Activated CD4-positive, alpha-beta T cell treated with anti-CD3 and anti-CD28 coated beads, Interleukin-2, amount 10 ng/mL, durations not matched to agents 24 days and 14 days (primary cell): ENCODE measurements at regions not wholly inside any gene's neighbourhood (a gene's known extent, or its start where the extent isn't known, plus 50 kb on each side); places are given as distances from the start of the nearest gene placed in this dataset.

Experiments used
- DNase-seq: peaks from one replicate; pipeline ENCODE4 v3.0.0; 2022
- H3K27ac Mint-ChIP-seq: one replicate; pipeline ENCODE4 v1.8.0; 2022; ENCODE audit warnings: mild to moderate bottlenecking, mixed read lengths
- H3K27me3 Mint-ChIP-seq: one replicate; pipeline ENCODE4 v1.8.0; 2022; ENCODE audit warnings: mixed read lengths
- H3K36me3 Mint-ChIP-seq: one replicate; pipeline ENCODE4 v1.8.0; 2022; ENCODE audit warnings: low read depth, mild to moderate bottlenecking, mixed read lengths
- H3K4me1 Mint-ChIP-seq: one replicate; pipeline ENCODE4 v1.8.0; 2021; ENCODE audit warnings: mixed read lengths
- H3K4me3 Mint-ChIP-seq: one replicate; pipeline ENCODE4 v1.8.0; 2022; ENCODE audit warnings: mild to moderate bottlenecking, moderate library complexity, mixed read lengths
- H3K9me3 Mint-ChIP-seq: one replicate; pipeline ENCODE4 v1.8.0; 2021; ENCODE audit warnings: mixed read lengths
- intact Hi-C: fragments of 100-400 bp; cut with micrococcal nuclease; formaldehyde crosslinking; loops from one replicate; pipeline ENCODE4 v1.15.1; 2023

DNA sequence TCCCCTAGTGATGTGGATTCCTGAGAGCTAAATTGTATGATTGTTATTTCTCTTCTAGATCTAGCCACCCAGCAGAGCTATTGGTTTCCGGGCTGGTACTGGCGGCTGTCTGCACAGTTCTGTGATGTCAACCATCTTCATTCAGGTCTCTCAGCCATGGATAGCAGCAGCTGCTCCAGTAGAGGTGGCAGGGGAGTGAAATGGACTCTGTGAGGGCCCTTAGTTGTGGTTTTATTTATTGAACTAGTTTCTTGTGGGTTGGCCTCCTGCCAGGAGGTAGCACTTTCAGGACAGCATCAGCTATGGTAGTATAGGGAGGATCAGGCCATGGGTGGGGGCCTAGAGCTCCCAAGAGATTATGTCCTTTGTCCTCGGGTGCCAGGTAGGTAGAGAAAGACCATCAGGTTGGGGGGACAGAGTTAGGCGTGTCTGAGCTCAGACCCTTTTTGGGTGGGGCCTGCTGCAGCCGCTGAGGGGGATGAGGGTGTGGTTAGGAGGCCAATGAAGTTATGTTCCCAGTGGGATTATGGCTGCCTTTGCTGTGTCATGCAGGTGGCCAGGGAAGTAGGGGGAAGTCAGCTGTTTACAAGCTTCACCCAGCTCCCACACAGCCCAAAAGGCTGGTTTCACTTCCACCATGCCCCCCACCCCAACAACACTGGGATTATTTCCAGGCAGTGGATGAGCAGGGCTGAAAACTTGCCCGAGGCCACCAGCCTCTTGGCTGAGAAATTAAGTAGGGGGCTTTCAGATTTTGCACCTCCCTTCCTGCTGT, 55.1 kb upstream of the RGS4 start:
- no peaks in the 10 kb centered on the region for H3K27me3 Mint-ChIP-seq
- intact Hi-C loops = no loop called here

DNA sequence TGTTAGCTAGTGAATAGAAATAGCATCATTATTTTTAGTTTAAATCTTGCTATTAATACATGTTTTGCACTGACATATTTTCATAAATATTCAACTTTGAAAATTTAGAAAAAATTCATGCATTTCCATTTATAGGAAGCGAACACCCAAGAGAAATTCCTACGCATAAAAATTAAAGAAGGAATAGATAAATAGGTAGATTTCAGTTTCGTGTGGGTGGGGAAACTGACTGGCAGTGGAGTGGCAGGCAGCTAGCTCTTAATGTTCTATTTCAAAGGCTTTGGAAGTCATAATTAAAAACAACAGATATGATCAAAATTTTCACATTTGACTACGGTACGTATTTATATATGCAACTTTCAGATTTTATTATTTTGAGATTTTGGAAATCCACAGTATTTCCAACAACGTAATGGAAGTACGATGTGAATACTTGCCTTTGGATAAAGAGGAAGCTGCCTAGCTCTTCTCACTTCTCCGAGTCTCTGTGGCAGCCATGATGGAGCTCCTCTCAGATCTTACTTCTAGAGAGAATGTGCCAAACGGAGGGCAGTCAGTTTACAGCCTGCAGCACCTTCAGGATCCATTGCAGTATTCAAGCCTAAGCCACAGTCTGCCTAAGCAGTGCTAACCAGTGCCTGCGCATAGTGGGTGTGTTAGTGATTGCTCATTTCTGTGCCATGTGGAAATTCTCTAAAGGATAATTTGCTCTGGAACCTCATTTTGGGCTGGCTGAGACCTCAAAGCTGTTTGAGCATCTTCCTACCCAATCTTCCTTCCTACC, 62.9 kb upstream of the RGS4 start:
- DNase-seq = no peak
- Mint-ChIP-seq H3K27me3 (no peaks in the 10 kb centered on the region), H3K9me3 (no peaks in the 10 kb centered on the region), H3K27ac (no peak overlapping the region), H3K4me1 (no peaks in the 10 kb centered on the region), H3K4me3 (no peak overlapping the region), H3K36me3 (no peaks in the 10 kb centered on the region)
- intact Hi-C loops = no loop called here

More for the DNA sequence above, 55.1 kb upstream of the RGS4 start:
- Mint-ChIP-seq H3K4me3 (no peak overlapping the region), H3K9me3 (peaks cover 3% of the 10 kb centered on the region), H3K36me3 (no peaks in the 10 kb centered on the region), H3K4me1 (no peaks in the 10 kb centered on the region), H3K27ac (no peak overlapping the region)
- DNase-seq = no peak

DNA sequence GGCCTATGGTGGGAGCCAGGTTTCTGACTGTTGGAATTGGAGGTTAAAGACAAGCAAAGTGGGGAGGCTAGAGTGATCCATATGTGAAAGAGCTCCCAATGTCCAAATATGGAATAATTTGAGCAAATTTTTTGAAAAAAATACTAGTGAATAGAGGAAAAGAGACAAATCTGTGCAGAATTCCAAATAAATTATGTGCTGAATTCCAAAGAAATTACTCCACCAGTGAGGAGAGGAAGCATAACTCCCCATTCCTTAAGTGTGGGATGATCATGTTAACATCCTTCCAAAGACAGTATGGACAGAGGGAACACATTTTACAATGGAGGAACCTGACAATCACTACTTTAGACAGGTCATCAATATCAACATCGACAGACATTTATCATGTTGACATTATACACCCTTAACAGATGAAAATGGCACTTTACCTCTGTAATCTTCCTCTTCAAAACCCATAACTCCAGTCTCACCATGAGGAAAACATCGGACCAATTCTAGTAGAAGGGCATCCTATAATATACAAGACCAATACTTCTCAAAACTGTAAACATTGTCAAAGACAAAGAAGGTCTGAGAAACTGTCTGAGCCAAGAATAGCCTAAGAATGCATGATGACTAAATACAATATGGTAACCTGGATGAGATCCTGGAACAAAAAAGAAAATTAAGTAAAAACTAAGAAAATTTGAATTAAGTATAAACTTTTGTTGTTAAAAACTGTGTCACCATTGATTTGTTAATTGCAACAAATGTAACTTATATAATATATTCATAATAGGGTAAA, 71.5 kb upstream of the RGS4 start:
- DNase-seq = no peak
- H3K36me3 Mint-ChIP-seq = no peaks in the 10 kb centered on the region
- H3K9me3 Mint-ChIP-seq = no peaks in the 10 kb centered on the region
- peaks cover 9% of the 10 kb centered on the region for H3K27me3 Mint-ChIP-seq
- no peaks in the 10 kb centered on the region for H3K4me1 Mint-ChIP-seq
- no peak overlapping the region for H3K27ac Mint-ChIP-seq
- no peak overlapping the region for H3K4me3 Mint-ChIP-seq
- intact Hi-C loops = no loop called here

DNA sequence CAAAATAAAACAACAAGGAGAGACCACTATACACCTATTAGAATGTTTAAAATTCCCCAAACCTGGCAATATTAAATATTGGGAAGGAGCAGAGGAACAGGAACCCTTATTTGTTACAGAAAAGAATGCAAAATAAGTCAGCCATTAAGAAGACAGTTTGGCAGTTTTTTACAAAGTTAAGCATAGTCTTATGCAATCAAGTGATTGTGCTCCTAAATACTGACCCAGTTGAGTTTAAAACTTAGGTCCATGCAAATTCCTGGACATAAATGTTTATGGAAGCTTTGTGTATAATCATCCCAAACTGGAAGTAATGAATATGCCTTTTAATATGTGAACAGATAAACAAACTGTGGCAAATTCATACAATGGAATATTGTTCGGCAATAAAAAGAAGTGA, 72.9 kb upstream of the RGS4 start:
- no peaks in the 10 kb centered on the region for H3K36me3 Mint-ChIP-seq
- H3K4me3 Mint-ChIP-seq = no peak overlapping the region
- H3K27me3 Mint-ChIP-seq = peaks cover 9% of the 10 kb centered on the region
- H3K4me1 Mint-ChIP-seq = no peaks in the 10 kb centered on the region
- no peak for DNase-seq
- H3K27ac Mint-ChIP-seq = no peak overlapping the region
- H3K9me3 Mint-ChIP-seq = no peaks in the 10 kb centered on the region
- intact Hi-C loops = no loop called here

DNA sequence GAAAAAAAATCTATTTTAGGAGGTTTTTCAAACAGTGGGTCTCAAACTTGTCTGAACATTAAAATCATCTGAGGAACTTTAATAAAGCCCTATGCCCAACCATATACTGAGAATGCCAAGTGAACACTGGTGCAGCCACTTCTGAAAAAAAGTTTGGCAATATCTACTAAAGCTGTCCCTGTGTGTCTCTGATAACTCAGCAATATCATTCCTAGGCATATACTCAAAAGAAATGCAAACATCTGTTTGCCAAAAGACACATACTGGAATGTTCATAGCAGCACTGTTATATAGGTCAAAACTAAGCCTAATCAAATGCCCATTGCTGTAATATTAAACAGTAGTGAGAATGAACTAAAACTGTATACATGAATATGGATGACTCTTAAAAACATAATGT, 74.2 kb upstream of the RGS4 start:
- no peaks in the 10 kb centered on the region for H3K4me1 Mint-ChIP-seq
- H3K36me3 Mint-ChIP-seq = no peaks in the 10 kb centered on the region
- no peak for DNase-seq
- peaks cover 9% of the 10 kb centered on the region for H3K27me3 Mint-ChIP-seq
- H3K4me3 Mint-ChIP-seq = no peak overlapping the region
- no peaks in the 10 kb centered on the region for H3K9me3 Mint-ChIP-seq
- intact Hi-C loops = no loop called here
- no peak overlapping the region for H3K27ac Mint-ChIP-seq

DNA sequence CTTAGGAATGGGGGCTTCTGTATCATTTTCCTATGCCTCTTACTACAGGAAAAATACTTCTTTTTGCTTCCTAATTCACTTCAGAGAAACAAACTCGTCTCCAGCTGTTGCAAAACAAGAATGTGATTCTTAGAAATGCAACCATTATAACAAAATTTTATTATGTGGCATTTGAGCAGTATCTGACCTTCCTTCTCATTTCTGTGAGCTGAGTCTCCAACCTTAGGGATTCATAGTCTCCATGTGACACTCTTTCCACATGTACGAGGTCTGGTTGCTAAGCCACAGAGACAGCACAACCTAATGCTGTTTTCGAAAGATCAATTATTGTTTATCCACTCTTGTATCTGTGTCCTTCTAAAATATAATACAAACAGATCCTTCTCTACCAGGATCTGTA, 75.3 kb upstream of the RGS4 start:
- Mint-ChIP-seq H3K27me3 (peaks cover 6% of the 10 kb centered on the region), H3K4me3 (no peak overlapping the region), H3K27ac (no peak overlapping the region), H3K36me3 (no peaks in the 10 kb centered on the region), H3K4me1 (no peaks in the 10 kb centered on the region), H3K9me3 (no peaks in the 10 kb centered on the region)
- DNase-seq = no peak
- intact Hi-C loops = no loop called here

DNA sequence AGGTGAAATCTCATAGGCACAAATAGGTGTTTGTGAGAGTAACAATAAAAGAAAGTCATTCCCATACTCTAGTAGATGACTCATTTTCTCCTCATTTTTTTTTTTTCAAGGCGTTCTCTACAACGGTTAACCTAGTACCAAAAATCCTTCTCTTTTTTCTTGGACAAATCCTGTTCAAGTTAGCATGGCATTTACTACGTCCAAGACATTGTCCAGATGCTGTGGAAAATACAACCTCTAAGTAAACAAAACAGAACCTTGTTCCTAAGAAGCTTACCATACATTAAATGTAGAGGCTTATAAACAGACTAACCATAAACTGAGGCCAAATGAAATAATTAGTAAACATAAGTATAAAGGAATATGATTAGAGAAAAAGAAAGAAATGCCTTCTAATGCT, 76.2 kb upstream of the RGS4 start:
- intact Hi-C loops = no loop called here
- no peak for DNase-seq
- no peak overlapping the region for H3K27ac Mint-ChIP-seq
- no peaks in the 10 kb centered on the region for H3K4me1 Mint-ChIP-seq
- H3K27me3 Mint-ChIP-seq = peaks cover 4% of the 10 kb centered on the region
- no peak overlapping the region for H3K4me3 Mint-ChIP-seq
- no peaks in the 10 kb centered on the region for H3K9me3 Mint-ChIP-seq
- H3K36me3 Mint-ChIP-seq = no peaks in the 10 kb centered on the region

DNA sequence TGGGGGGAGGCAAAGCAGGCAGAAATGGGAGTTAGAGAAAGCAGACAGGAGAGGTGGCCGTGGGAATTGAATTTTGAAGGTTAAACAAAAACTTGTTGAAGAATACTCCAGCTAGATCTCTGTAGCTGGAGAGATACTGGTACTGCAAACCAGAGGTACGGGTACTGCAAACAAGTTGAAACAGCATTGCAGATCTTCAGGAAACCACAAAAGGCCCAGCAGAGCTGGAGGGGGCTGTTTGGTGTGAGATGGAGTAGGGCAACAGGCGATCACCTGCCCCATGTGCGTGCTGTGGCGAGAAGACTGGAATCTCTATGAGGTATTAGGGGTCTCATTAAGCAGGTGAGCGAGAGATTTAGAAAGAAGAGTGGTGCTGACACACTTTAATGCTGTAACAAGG, 77.7 kb upstream of the RGS4 start:
- H3K9me3 Mint-ChIP-seq = no peaks in the 10 kb centered on the region
- no peak overlapping the region for H3K4me3 Mint-ChIP-seq
- no peak for DNase-seq
- no peaks in the 10 kb centered on the region for H3K4me1 Mint-ChIP-seq
- H3K27ac Mint-ChIP-seq = no peak overlapping the region
- H3K36me3 Mint-ChIP-seq = no peaks in the 10 kb centered on the region
- intact Hi-C loops = no loop called here
- H3K27me3 Mint-ChIP-seq = no peaks in the 10 kb centered on the region

DNA sequence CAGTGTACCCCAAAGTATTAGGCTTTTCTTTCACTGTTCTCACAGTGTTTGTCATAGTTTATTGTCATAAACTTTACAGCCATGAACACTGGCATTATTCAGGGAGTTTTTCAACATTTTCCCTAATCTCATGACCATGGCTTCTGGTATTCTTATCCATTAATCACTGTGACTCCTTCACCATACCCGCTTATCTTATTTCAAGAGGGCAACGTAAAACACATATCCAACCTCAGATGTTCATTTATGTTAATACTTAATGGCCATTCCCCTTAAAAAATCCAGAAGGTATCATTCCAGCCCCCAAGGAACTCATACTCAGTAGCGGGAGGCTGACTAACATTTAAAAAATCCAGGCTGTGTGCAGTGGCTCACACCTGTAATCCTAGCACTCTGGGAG, 78.5 kb upstream of the RGS4 start:
- H3K36me3 Mint-ChIP-seq = no peaks in the 10 kb centered on the region

DNA sequence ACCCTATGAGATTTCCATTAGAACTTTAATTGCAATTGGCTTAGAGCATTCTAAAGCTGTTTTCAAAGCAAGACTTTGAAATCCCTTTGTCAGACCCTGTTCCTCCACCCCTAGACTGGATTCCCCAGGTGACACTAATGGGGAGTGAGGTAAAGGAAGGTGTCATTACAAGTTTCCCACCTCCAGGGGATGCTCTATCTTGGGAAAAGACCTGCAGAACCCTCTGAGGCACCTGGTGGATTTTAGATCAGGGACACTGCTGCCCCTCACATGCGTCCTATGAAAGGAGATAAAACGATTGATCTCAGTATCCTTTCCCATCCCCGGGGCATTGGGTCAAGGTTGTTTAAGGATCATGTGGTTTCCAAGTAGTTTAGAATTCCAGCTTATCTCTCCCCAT, 80.3 kb upstream of the RGS4 start:
- intact Hi-C loops = no loop called here
- Mint-ChIP-seq H3K4me3 (no peak overlapping the region), H3K27ac (no peak overlapping the region), H3K9me3 (no peaks in the 10 kb centered on the region), H3K36me3 (no peaks in the 10 kb centered on the region), H3K4me1 (no peaks in the 10 kb centered on the region), H3K27me3 (no peaks in the 10 kb centered on the region)
- no peak for DNase-seq

More for the DNA sequence above, 78.5 kb upstream of the RGS4 start:
- Mint-ChIP-seq H3K4me1 (no peaks in the 10 kb centered on the region), H3K27ac (no peak overlapping the region), H3K4me3 (no peak overlapping the region), H3K9me3 (no peaks in the 10 kb centered on the region), H3K27me3 (no peaks in the 10 kb centered on the region)
- no peak for DNase-seq
- intact Hi-C loops = no loop called here

DNA sequence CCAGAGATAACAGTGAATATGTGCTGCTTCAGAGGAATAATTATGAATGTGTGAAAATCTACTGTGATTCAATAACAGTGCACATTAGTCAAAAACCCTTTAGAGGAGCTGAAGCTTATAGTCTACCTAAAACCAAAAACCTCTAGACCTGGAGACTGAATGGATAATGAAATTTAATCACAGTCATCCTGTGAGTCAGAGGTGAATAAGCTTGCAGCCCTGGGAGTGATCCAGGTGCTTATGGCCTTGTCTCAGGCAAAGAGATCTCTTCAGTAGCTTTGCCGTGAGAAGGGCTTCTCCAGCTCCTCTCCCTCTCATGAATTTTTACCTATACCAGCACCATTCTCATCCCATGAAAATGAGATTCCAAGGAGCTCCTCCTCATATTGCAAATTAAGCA, 81.3 kb upstream of the RGS4 start:
- DNase-seq = no peak
- Mint-ChIP-seq H3K27me3 (no peaks in the 10 kb centered on the region), H3K4me1 (no peaks in the 10 kb centered on the region), H3K36me3 (no peaks in the 10 kb centered on the region), H3K27ac (no peak overlapping the region), H3K9me3 (no peaks in the 10 kb centered on the region), H3K4me3 (no peak overlapping the region)
- intact Hi-C loops = no loop called here

DNA sequence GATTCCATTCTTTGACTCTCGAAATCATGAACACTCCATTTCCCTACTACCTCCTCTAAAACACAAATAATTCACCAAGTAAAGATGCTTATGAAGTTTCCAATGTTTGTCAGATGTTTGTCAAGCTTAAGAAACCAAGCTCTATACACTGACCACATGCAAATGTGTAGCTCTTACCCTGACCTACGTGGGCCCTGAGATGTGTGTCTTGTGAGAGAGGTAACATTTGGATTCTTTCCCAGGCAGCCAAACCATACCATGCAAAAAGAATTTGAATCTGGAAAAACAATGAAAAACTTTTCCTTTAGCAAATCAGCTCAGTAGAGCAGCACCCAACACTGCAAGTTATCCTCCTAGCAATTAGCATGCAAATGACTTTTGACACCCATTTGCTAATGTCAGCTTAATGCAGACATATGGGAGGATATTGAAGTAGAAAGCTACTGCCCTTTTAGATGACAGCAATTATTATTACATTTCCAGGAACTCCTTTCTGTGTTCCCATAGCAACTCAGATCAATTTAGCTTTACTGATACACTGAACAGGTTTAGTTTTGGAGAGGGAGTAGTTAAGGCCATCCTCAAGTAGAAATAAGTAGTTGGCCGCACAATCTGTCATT, 83.2 kb upstream of the RGS4 start:
- intact Hi-C loops = no loop called here
- no peak overlapping the region for H3K27ac Mint-ChIP-seq
- no peaks in the 10 kb centered on the region for H3K4me1 Mint-ChIP-seq
- H3K4me3 Mint-ChIP-seq = no peak overlapping the region
- H3K36me3 Mint-ChIP-seq = no peaks in the 10 kb centered on the region
- no peaks in the 10 kb centered on the region for H3K9me3 Mint-ChIP-seq
- no peak for DNase-seq
- peaks cover 2% of the 10 kb centered on the region for H3K27me3 Mint-ChIP-seq

DNA sequence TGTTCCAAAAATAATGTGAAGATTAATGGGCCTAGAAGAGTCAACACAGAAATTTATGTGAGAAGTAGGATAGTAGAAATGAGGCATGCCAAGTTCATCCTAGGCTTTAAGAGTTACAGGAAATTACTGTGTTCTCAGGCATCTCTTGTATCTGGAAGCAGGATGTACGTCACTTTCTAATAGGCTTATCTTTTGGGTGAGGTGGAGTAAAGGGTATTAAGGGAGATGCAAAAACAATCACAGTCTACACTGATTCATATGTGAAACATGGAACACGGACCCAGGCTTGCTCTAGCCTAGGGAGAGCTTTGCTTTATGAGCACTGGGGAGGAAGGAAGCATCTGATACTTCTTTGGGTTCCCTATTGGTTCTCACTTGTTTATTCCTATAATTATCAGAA, 84.5 kb upstream of the RGS4 start:
- no peak overlapping the region for H3K27ac Mint-ChIP-seq
- peaks cover 2% of the 10 kb centered on the region for H3K27me3 Mint-ChIP-seq
- no peak for DNase-seq
- intact Hi-C loops = no loop called here
- H3K4me3 Mint-ChIP-seq = no peak overlapping the region
- H3K4me1 Mint-ChIP-seq = no peaks in the 10 kb centered on the region
- no peaks in the 10 kb centered on the region for H3K36me3 Mint-ChIP-seq
- no peaks in the 10 kb centered on the region for H3K9me3 Mint-ChIP-seq
